Astrocyte (in vitro differentiated cells and primary cell): ENCODE measurements at regions not wholly inside any gene's neighbourhood (a gene's known extent, or its start where the extent isn't known, plus 50 kb on each side); places are given as distances from the start of the nearest gene placed in this dataset.

Experiments used
- DNase-seq: peaks from one replicate; pipeline ENCODE4 v3.0.0-alpha.2; 2010; ENCODE audit warnings: low read depth
- FAIRE-seq: peaks from 2 replicates; lab custom pipeline; 2011; peaks lifted over from hg19 to GRCh38; lab: Jason Lieb, UNC
- H2AFZ ChIP-seq: 2 replicates; pipeline ENCODE4 v1.6.0; 2012; ENCODE audit warnings: low read depth, low read length, inconsistent platforms
- H3K27ac ChIP-seq: 2 replicates; pipeline ENCODE4 v1.5.1; 2011; ENCODE audit warnings: low read depth, low read length, inconsistent platforms
- H3K27me3 ChIP-seq: 2 replicates; pipeline ENCODE4 v1.6.0; 2011; ENCODE audit warnings: low read length, inconsistent platforms; ENCODE audit not compliant: insufficient read depth
- H3K36me3 ChIP-seq: 2 replicates; pipeline ENCODE4 v1.5.1; 2011; ENCODE audit warnings: low read length, inconsistent platforms; ENCODE audit not compliant: insufficient read depth
- H3K4me1 ChIP-seq: 2 replicates; pipeline ENCODE4 v1.5.1; 2011; ENCODE audit warnings: low read length, inconsistent platforms; ENCODE audit not compliant: insufficient read depth
- H3K4me2 ChIP-seq: 2 replicates; pipeline ENCODE4 v1.6.0; 2012; ENCODE audit warnings: low read length, inconsistent platforms
- H3K4me3 ChIP-seq: 2 replicates; pipeline ENCODE4 v1.5.1; 2011; ENCODE audit warnings: low read depth, mild to moderate bottlenecking, low read length, inconsistent platforms; ENCODE audit not compliant: insufficient read depth
- H3K79me2 ChIP-seq: 2 replicates; pipeline ENCODE4 v1.6.0; 2012; ENCODE audit warnings: mild to moderate bottlenecking, low read length, inconsistent platforms; ENCODE audit not compliant: insufficient read depth
- H3K9ac ChIP-seq: 2 replicates; pipeline ENCODE4 v1.6.0; 2012; ENCODE audit warnings: mild to moderate bottlenecking, low read length, inconsistent platforms
- H3K9me3 ChIP-seq: 2 replicates; pipeline ENCODE4 v1.5.1; 2012; ENCODE audit warnings: low read depth, mild to moderate bottlenecking, low read length, inconsistent platforms; ENCODE audit not compliant: insufficient read depth
- H4K20me1 ChIP-seq: 2 replicates; pipeline ENCODE4 v1.6.0; 2012; ENCODE audit warnings: low read length, inconsistent platforms; ENCODE audit not compliant: insufficient read depth
- H3K27ac Mint-ChIP-seq: one replicate; pipeline ENCODE4 v1.8.0; 2021; ENCODE audit warnings: mild to moderate bottlenecking, mixed read lengths; ENCODE audit not compliant: unreplicated experiment
- H3K27me3 Mint-ChIP-seq: one replicate; pipeline ENCODE4 v1.8.0; 2021; ENCODE audit warnings: low read depth, mixed read lengths; ENCODE audit not compliant: unreplicated experiment
- H3K36me3 Mint-ChIP-seq: one replicate; pipeline ENCODE4 v1.8.0; 2021; ENCODE audit warnings: low read depth, mixed read lengths; ENCODE audit not compliant: unreplicated experiment
- H3K4me1 Mint-ChIP-seq: one replicate; pipeline ENCODE4 v1.8.0; 2021; ENCODE audit warnings: low read depth, mixed read lengths; ENCODE audit not compliant: unreplicated experiment
- H3K4me3 Mint-ChIP-seq: one replicate; pipeline ENCODE4 v1.8.0; 2021; ENCODE audit warnings: mild to moderate bottlenecking, moderate library complexity, mixed read lengths; ENCODE audit not compliant: unreplicated experiment
- H3K9me3 Mint-ChIP-seq: one replicate; pipeline ENCODE4 v1.8.0; 2021; ENCODE audit warnings: mild to moderate bottlenecking, mixed read lengths; ENCODE audit not compliant: unreplicated experiment
- CTCF ChIP-seq: IDR thresholded peaks from 2 replicates; pipeline ENCODE4 v1.5.1; 2011; ENCODE audit warnings: low read depth, mild to moderate bottlenecking, inconsistent platforms, low read length, moderate library complexity; ENCODE audit not compliant: insufficient read depth
- EZH2 ChIP-seq: IDR thresholded peaks from 2 replicates; pipeline ENCODE4 v1.6.1; 2012; ENCODE audit warnings: mild to moderate bottlenecking, low read length, inconsistent platforms; ENCODE audit not compliant: insufficient read depth

GRCh38 chr9:13979941-13980318, 334.0 kb downstream of the NFIB start:
- no peak for DNase-seq
- Histone ChIP-seq H4K20me1 (no peaks in the 10 kb centered on the region), H2AFZ (no peak overlapping the region), H3K79me2 (no peaks in the 10 kb centered on the region), H3K36me3 (no peaks in the 10 kb centered on the region), H3K9me3 (no peaks in the 10 kb centered on the region), H3K27me3 (no peaks in the 10 kb centered on the region), H3K9ac (no peak overlapping the region), H3K4me1 (no peaks in the 10 kb centered on the region), H3K27ac (no peak overlapping the region), H3K4me2 (no peak overlapping the region), H3K4me3 (no peak overlapping the region)
- H3K27ac Mint-ChIP-seq, result no peak overlapping the region
- H3K36me3 Mint-ChIP-seq, result no peaks in the 10 kb centered on the region
- FAIRE-seq, result no peak
- no peak for TF ChIP-seq CTCF
- TF ChIP-seq EZH2, result no peak
- H3K4me3 Mint-ChIP-seq, result no peak overlapping the region
- peaks cover 8% of the 10 kb centered on the region for H3K4me1 Mint-ChIP-seq
- no peaks in the 10 kb centered on the region for H3K9me3 Mint-ChIP-seq
- H3K27me3 Mint-ChIP-seq, result no peaks in the 10 kb centered on the region

- Histone ChIP-seq H3K9ac (no peak overlapping the region), H3K4me1 (no peaks in the 10 kb centered on the region), H3K4me2 (no peak overlapping the region), H3K4me3 (no peak overlapping the region), H3K79me2 (no peaks in the 10 kb centered on the region), H4K20me1 (no peaks in the 10 kb centered on the region), H3K9me3 (no peaks in the 10 kb centered on the region), H3K27me3 (no peaks in the 10 kb centered on the region), H3K27ac (no peak overlapping the region), H3K36me3 (no peaks in the 10 kb centered on the region), H2AFZ (no peak overlapping the region)
- TF ChIP-seq EZH2 (no peak), CTCF (no peak)
- no peak for FAIRE-seq
- DNase-seq, result peak; percentile 25
- Mint-ChIP-seq H3K4me3 (no peak overlapping the region), H3K27me3 (peaks cover 2% of the 10 kb centered on the region), H3K36me3 (no peaks in the 10 kb centered on the region), H3K27ac (no peak overlapping the region), H3K4me1 (peaks cover 3% of the 10 kb centered on the region), H3K9me3 (no peaks in the 10 kb centered on the region)
Measured at GRCh38 chr9:13975611-13976290, 338.2 kb downstream of the NFIB start.

GRCh38 chr9:13974891-13975290, 339.1 kb downstream of the NFIB start:
- no peak overlapping the region for H3K9ac ChIP-seq
- H4K20me1 ChIP-seq, result no peaks in the 10 kb centered on the region
- no peak overlapping the region for H3K27ac Mint-ChIP-seq
- peaks cover 2% of the 10 kb centered on the region for H3K4me1 Mint-ChIP-seq
- H2AFZ ChIP-seq, result no peak overlapping the region
- no peaks in the 10 kb centered on the region for H3K27me3 ChIP-seq
- no peak overlapping the region for H3K4me2 ChIP-seq
- H3K27ac ChIP-seq, result no peak overlapping the region
- H3K9me3 Mint-ChIP-seq, result no peaks in the 10 kb centered on the region
- no peak overlapping the region for H3K4me3 Mint-ChIP-seq
- DNase-seq, result no peak
- no peaks in the 10 kb centered on the region for H3K36me3 ChIP-seq
- no peaks in the 10 kb centered on the region for H3K36me3 Mint-ChIP-seq
- no peak for FAIRE-seq
- TF ChIP-seq CTCF (no peak), EZH2 (no peak)
- H3K4me3 ChIP-seq, result no peak overlapping the region
- H3K27me3 Mint-ChIP-seq, result peaks cover 2% of the 10 kb centered on the region
- no peaks in the 10 kb centered on the region for H3K4me1 ChIP-seq
- H3K79me2 ChIP-seq, result no peaks in the 10 kb centered on the region
- H3K9me3 ChIP-seq, result no peaks in the 10 kb centered on the region
